ENCODE measurements at regions not wholly inside any gene's neighbourhood (a gene's known extent, or its start where the extent isn't known, plus 50 kb on each side); places are given as distances from the start of the nearest gene placed in this dataset.

- in situ Hi-C loops (cut with MboI), result no loop called here
- ATAC-seq, result no peak
- Histone ChIP-seq H3K9me3 (replicated peaks; ENCODE audit: control insufficient read depth, insufficient read depth, low read length) (no peaks in the 10 kb centered on the region), H3K27me3 (replicated peaks in 1 of 2; ENCODE audit: control insufficient read depth in 2 of 2, insufficient read depth in 2 of 2, low read length in 1 of 2) (no peaks in the 10 kb centered on the region), H3K36me3 (ENCODE audit: control insufficient read depth in 2 of 2, insufficient read depth in 2 of 2, low read length in 1 of 2) (no peaks in the 10 kb centered on the region), H3K4me3 (no peak overlapping the region), H3K9ac (ENCODE audit: control insufficient read depth, insufficient read depth, low read length) (no peak overlapping the region), H3K79me2 (ENCODE audit: control insufficient read depth, insufficient read depth, low read length) (no peaks in the 10 kb centered on the region), H3K27ac (ENCODE audit: control insufficient read depth, insufficient read depth) (no peak overlapping the region), H2AFZ (ENCODE audit: control insufficient read depth, low read depth, low read length) (no peak overlapping the region), H4K20me1 (ENCODE audit: control insufficient read depth, insufficient read depth) (no peaks in the 10 kb centered on the region), H3K4me1 (ENCODE audit: control insufficient read depth, insufficient read depth, low read length) (no peaks in the 10 kb centered on the region), H3K4me2 (ENCODE audit: control insufficient read depth, insufficient read depth) (no peak overlapping the region)
- SMC1A ChIA-PET (ENCODE audit: uncharacterized antibody, unreplicated experiment), result no interaction called here
- BruUV-seq (replicated peaks), result no TSS peak
- no peak for FAIRE-seq
- DNase-seq (ENCODE audit: low read depth, low spot score), result no peak
- POLR2A ChIA-PET, result no interaction called here
- RAD21 ChIA-PET (ENCODE audit: unreplicated experiment), result no interaction called here
- no peak for TF ChIP-seq HCFC1 (IDR thresholded peaks at IDR 0.05; ENCODE audit: low read length)
- intact Hi-C loops (cut with micrococcal nuclease; ENCODE audit: unreplicated experiment), result no loop called here
- CTCF ChIA-PET, result no interaction called here
Measured at GRCh38 chr6:90970672-90971071, 383.8 kb upstream of the MAP3K7 start.

- ChIA-PET CTCF (no interaction called here), RAD21 (ENCODE audit: unreplicated experiment) (no interaction called here), SMC1A (ENCODE audit: uncharacterized antibody, unreplicated experiment) (no interaction called here), POLR2A (no interaction called here)
- BruUV-seq (replicated peaks), result no TSS peak
- intact Hi-C loops (cut with micrococcal nuclease; ENCODE audit: unreplicated experiment) (no loop called here), in situ Hi-C loops (cut with MboI) (no loop called here)
- Histone ChIP-seq H3K4me1 (ENCODE audit: control insufficient read depth, insufficient read depth, low read length) (no peaks in the 10 kb centered on the region), H3K9ac (ENCODE audit: control insufficient read depth, insufficient read depth, low read length) (no peak overlapping the region), H3K79me2 (ENCODE audit: control insufficient read depth, insufficient read depth, low read length) (no peaks in the 10 kb centered on the region), H4K20me1 (ENCODE audit: control insufficient read depth, insufficient read depth) (no peaks in the 10 kb centered on the region), H3K9me3 (replicated peaks; ENCODE audit: control insufficient read depth, insufficient read depth, low read length) (no peaks in the 10 kb centered on the region), H2AFZ (ENCODE audit: control insufficient read depth, low read depth, low read length) (no peak overlapping the region), H3K4me2 (ENCODE audit: control insufficient read depth, insufficient read depth) (no peak overlapping the region), H3K27ac (ENCODE audit: control insufficient read depth, insufficient read depth) (no peak overlapping the region), H3K4me3 (no peak overlapping the region), H3K27me3 (replicated peaks in 1 of 2; ENCODE audit: control insufficient read depth in 2 of 2, insufficient read depth in 2 of 2, low read length in 1 of 2) (no peaks in the 10 kb centered on the region), H3K36me3 (ENCODE audit: control insufficient read depth in 2 of 2, insufficient read depth in 2 of 2, low read length in 1 of 2) (no peaks in the 10 kb centered on the region)
- ATAC-seq, result no peak
- 0% methylated on average over 3 of the region's 3 CpGs for WGBS (ENCODE audit: insufficient coverage, insufficient replicate concordance, low lambda C conversion rate, missing lambda C conversion rate)
- no peak for TF ChIP-seq IRF4 (IDR thresholded peaks at IDR 0.05; ENCODE audit: low read depth, low read length)
- TF ChIP-seq SKIL (IDR thresholded peaks at IDR 0.05; ENCODE audit: low read depth, poor library complexity, severe bottlenecking), result no peak
- no peak for TF ChIP-seq RAD51 (IDR thresholded peaks at IDR 0.05)
- no peak for TF ChIP-seq TBL1XR1 (IDR thresholded peaks at IDR 0.05; ENCODE audit: low read depth, low read length)
- no peak for TF ChIP-seq SP1 (IDR thresholded peaks at IDR 0.05; ENCODE audit: low read depth, low read length)
- TF ChIP-seq SRF (IDR thresholded peaks at IDR 0.05; ENCODE audit: low read depth in 2 of 2, low read length in 2 of 2), result no peak
- no peak for TF ChIP-seq ETV6 (conservative IDR thresholded peaks at IDR 0.05 in 1 of 2, IDR thresholded peaks at IDR 0.05 in 1 of 2; ENCODE audit: borderline replicate concordance in 1 of 2, low read depth in 1 of 2)
- no peak for TF ChIP-seq USF1 (IDR thresholded peaks at IDR 0.05; ENCODE audit: borderline replicate concordance, extremely low read length, insufficient read depth, low read depth, low read length)
- no peak for TF ChIP-seq TARDBP (IDR thresholded peaks at IDR 0.05; ENCODE audit: borderline replicate concordance)
- TF ChIP-seq NR2F1 (conservative IDR thresholded peaks at IDR 0.05), result no peak
- TF ChIP-seq JUNB (IDR thresholded peaks at IDR 0.05), result no peak
- no peak for TF ChIP-seq MYC (IDR thresholded peaks at IDR 0.05; ENCODE audit: insufficient read depth, insufficient read length, insufficient replicate concordance, low read length, severe bottlenecking)
- TF ChIP-seq SPI1 (IDR thresholded peaks at IDR 0.05; ENCODE audit: borderline replicate concordance, insufficient read depth, low read depth, low read length), result no peak
- no peak for TF ChIP-seq MTA3 (IDR thresholded peaks at IDR 0.05; ENCODE audit: borderline replicate concordance, low read length)
- TF ChIP-seq BACH1 (IDR thresholded peaks at IDR 0.05; ENCODE audit: borderline replicate concordance), result no peak
- no peak for TF ChIP-seq KAT2A (conservative IDR thresholded peaks at IDR 0.05; ENCODE audit: control insufficient read depth, low read depth, low read length)
- FAIRE-seq, result no peak
- DNase-seq (ENCODE audit: low read depth, low spot score), result no peak
Measured at GRCh38 chr6:90967471-90967870, 380.6 kb upstream of the MAP3K7 start.

All from GM12878 (cell line).